ENCODE measurements at regions not wholly inside any gene's neighbourhood (a gene's known extent, or its start where the extent isn't known, plus 50 kb on each side); places are given as distances from the start of the nearest gene placed in this dataset.

DNA sequence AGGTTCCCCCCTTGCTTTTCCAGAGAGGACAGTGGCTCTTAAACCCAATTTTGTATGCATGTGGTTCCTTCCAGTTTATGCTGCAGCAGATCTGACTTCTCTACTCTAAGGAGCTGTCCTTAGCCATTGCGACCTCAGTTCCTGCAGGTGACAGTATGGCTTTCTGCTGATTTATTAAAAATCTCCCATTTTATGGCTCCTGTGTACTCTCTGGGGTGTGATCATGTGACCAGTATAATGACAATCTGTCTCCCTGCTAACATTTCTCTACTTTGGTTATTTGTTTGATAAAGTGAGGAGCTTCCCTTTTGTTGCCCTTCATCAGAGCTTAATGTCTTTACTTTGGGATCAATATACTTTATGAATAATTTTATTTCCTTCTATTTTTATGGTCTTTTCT lies 148.7 kb upstream of the VRK2 start:
- Histone ChIP-seq H3K27ac (ENCODE audit: insufficient read depth, low read depth, low read length) (no peak overlapping the region), H3K36me3 (ENCODE audit: control insufficient read depth in 2 of 2, extremely low read depth in 1 of 2, insufficient read depth in 2 of 2, low read length in 2 of 2) (no peaks in the 10 kb centered on the region), H3K9me3 (replicated peaks; ENCODE audit: control insufficient read depth, insufficient read depth, low read length) (no peaks in the 10 kb centered on the region), H3K9me1 (replicated peaks; ENCODE audit: control insufficient read depth, extremely low read depth, insufficient read depth, low read length) (no peaks in the 10 kb centered on the region), H3K27me3 (ENCODE audit: control insufficient read depth in 2 of 2, insufficient read depth in 2 of 2, low read length in 2 of 2) (peaks cover 0 to 5% of the 10 kb centered on the region in 2 experiments), H3K4me3 (replicated peaks in 1 of 3; ENCODE audit: insufficient read depth in 1 of 3, low read depth in 1 of 3, low read length in 3 of 3) (no peak overlapping the region), H3K9ac (replicated peaks; ENCODE audit: extremely low read depth, insufficient read depth, low read length) (no peak overlapping the region), H3K4me1 (ENCODE audit: control insufficient read depth, extremely low read depth, insufficient read depth, low read length) (no peaks in the 10 kb centered on the region), H3K79me2 (ENCODE audit: control insufficient read depth, insufficient read depth, low read length) (no peaks in the 10 kb centered on the region), H4K20me1 (replicated peaks; ENCODE audit: control insufficient read depth, extremely low read depth, insufficient read depth, low read length) (no peaks in the 10 kb centered on the region), H2AFZ (ENCODE audit: low read depth, low read length) (no peak overlapping the region), H3K4me2 (ENCODE audit: insufficient read depth, low read length) (no peak overlapping the region)
- no peak for FAIRE-seq
- no TSS peak for BruUV-seq (replicated peaks)
- dilution Hi-C loops (cut with MboI; ENCODE audit: extremely low pct_ligation_motif_present, low sequenced_read_pairs) (no loop called here), intact Hi-C loops (cut with micrococcal nuclease) (no loop called here)
- no peak for TF ChIP-seq EZH2 (IDR thresholded peaks at IDR 0.05; ENCODE audit: borderline replicate concordance, low read depth, low read length, severe bottlenecking)
- TF ChIP-seq, protein P1, sequence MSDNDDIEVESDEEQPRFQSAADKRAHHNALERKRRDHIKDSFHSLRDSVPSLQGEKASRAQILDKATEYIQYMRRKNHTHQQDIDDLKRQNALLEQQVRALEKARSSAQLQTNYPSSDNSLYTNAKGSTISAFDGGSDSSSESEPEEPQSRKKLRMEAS (IDR thresholded peaks at IDR 0.05; ENCODE audit: insufficient read depth, insufficient read length) = no peak
- TF ChIP-seq JUN (IDR thresholded peaks at IDR 0.05; ENCODE audit: borderline replicate concordance, insufficient read depth, insufficient read length, low read depth) = no peak
- no peak for TF ChIP-seq GATA2 (IDR thresholded peaks at IDR 0.05; ENCODE audit: insufficient read depth, insufficient read length, low read depth, low read length)
- TF ChIP-seq POLR2AphosphoS5 (IDR thresholded peaks at IDR 0.05; ENCODE audit: insufficient read depth, low read depth, low read length) = no peak
- TF ChIP-seq, protein P2, sequence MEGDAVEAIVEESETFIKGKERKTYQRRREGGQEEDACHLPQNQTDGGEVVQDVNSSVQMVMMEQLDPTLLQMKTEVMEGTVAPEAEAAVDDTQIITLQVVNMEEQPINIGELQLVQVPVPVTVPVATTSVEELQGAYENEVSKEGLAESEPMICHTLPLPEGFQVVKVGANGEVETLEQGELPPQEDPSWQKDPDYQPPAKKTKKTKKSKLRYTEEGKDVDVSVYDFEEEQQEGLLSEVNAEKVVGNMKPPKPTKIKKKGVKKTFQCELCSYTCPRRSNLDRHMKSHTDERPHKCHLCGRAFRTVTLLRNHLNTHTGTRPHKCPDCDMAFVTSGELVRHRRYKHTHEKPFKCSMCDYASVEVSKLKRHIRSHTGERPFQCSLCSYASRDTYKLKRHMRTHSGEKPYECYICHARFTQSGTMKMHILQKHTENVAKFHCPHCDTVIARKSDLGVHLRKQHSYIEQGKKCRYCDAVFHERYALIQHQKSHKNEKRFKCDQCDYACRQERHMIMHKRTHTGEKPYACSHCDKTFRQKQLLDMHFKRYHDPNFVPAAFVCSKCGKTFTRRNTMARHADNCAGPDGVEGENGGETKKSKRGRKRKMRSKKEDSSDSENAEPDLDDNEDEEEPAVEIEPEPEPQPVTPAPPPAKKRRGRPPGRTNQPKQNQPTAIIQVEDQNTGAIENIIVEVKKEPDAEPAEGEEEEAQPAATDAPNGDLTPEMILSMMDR (IDR thresholded peaks at IDR 0.05; ENCODE audit: extremely low read depth in 1 of 2, insufficient read depth in 1 of 2, low read depth in 1 of 2, low read length in 2 of 2) = no peak
- TF ChIP-seq MYC (IDR thresholded peaks at IDR 0.05; ENCODE audit: low read depth, low read length) = no peak
- TF ChIP-seq POLR2A (IDR thresholded peaks at IDR 0.05; ENCODE audit: low read depth, low read length) = no peak
- no peak for TF ChIP-seq FOS (IDR thresholded peaks at IDR 0.05; ENCODE audit: borderline replicate concordance, insufficient read depth, low read length)
- no peak for DNase-seq (ENCODE audit: low read depth, low spot score)
- CTCF ChIA-PET = interaction anchor here (0.6 to 1.5 kb wide), 3 partner anchors 8 to 138 kb away, joined by 3 to 6 read pairs (median 4); no protein-coding TSS in a partner anchor
- POLR2A ChIA-PET = no interaction called here

All from endothelial cell of umbilical vein (primary cell).